GM19099 (cell line): ENCODE measurements at regions not wholly inside any gene's neighbourhood (a gene's known extent, or its start where the extent isn't known, plus 50 kb on each side); places are given as distances from the start of the nearest gene placed in this dataset.

Experiments
- POLR2A ChIP-seq: IDR thresholded peaks from 3 replicates; pipeline ENCODE4 v1.6.1; 2011; ENCODE audit warnings: low read depth; ENCODE audit not compliant: insufficient read length; ENCODE audit errors: extremely low read depth

GRCh38 chr1:148263128-148263905 is 111.2 kb upstream of the NBPF11 start:
- peak; percentile 98 for TF ChIP-seq POLR2A
